ENCODE measurements at regions not wholly inside any gene's neighbourhood (a gene's known extent, or its start where the extent isn't known, plus 50 kb on each side); places are given as distances from the start of the nearest gene placed in this dataset.
"Not testable (repeated sequence)": the region's sequence is repeated elsewhere in the genome, so short reads cannot be mapped to it uniquely, and the experiment has no call there.

GRCh38 chr18:58808349-58808748 lies 56.3 kb upstream of the ZNF532 start:
- dilution Hi-C loops (cut with MboI; ENCODE audit: extremely low pct_ligation_motif_present, low sequenced_read_pairs): no loop called here

GRCh38 chr18:58811859-58812258 lies 52.8 kb upstream of the ZNF532 start:
- FAIRE-seq; H3K79me2 ChIP-seq (ENCODE audit: control insufficient read depth, insufficient read depth, low read length); H3K9me3 ChIP-seq (replicated peaks; ENCODE audit: control insufficient read depth, insufficient read depth, low read length); BruUV-seq (replicated peaks); H3K4me2 ChIP-seq (ENCODE audit: insufficient read depth, low read length); H3K9me1 ChIP-seq (replicated peaks; ENCODE audit: control insufficient read depth, extremely low read depth, insufficient read depth, low read length); dilution Hi-C loops (cut with MboI; ENCODE audit: extremely low pct_ligation_motif_present, low sequenced_read_pairs); DNase-seq (ENCODE audit: low read depth, low spot score); intact Hi-C loops (cut with micrococcal nuclease); H3K9ac ChIP-seq (replicated peaks; ENCODE audit: extremely low read depth, insufficient read depth, low read length); H3K4me1 ChIP-seq (ENCODE audit: control insufficient read depth, extremely low read depth, insufficient read depth, low read length); H3K36me3 ChIP-seq (ENCODE audit: control insufficient read depth in 2 of 2, extremely low read depth in 1 of 2, insufficient read depth in 2 of 2, low read length in 2 of 2); H3K4me3 ChIP-seq (replicated peaks in 1 of 3; ENCODE audit: insufficient read depth in 1 of 3, low read depth in 1 of 3, low read length in 3 of 3); CTCF ChIA-PET; H4K20me1 ChIP-seq (replicated peaks; ENCODE audit: control insufficient read depth, extremely low read depth, insufficient read depth, low read length); POLR2A ChIA-PET; H2AFZ ChIP-seq (ENCODE audit: low read depth, low read length); H3K27ac ChIP-seq (ENCODE audit: insufficient read depth, low read depth, low read length); H3K27me3 ChIP-seq (ENCODE audit: control insufficient read depth in 2 of 2, insufficient read depth in 2 of 2, low read length in 2 of 2): not testable (repeated sequence)

More at GRCh38 chr18:58808349-58808748, 56.3 kb upstream of the ZNF532 start:
- H4K20me1 ChIP-seq (replicated peaks; ENCODE audit: control insufficient read depth, extremely low read depth, insufficient read depth, low read length): no peaks in the 10 kb centered on the region
- H3K9ac ChIP-seq (replicated peaks; ENCODE audit: extremely low read depth, insufficient read depth, low read length): no peak overlapping the region
- no peaks in the 10 kb centered on the region for H3K79me2 ChIP-seq (ENCODE audit: control insufficient read depth, insufficient read depth, low read length)
- no TSS peak for BruUV-seq (replicated peaks)
- H3K27ac ChIP-seq (ENCODE audit: insufficient read depth, low read depth, low read length): no peak overlapping the region
- H3K4me2 ChIP-seq (ENCODE audit: insufficient read depth, low read length): no peak overlapping the region
- intact Hi-C loops (cut with micrococcal nuclease): no loop called here
- H3K36me3 ChIP-seq (ENCODE audit: control insufficient read depth in 2 of 2, extremely low read depth in 1 of 2, insufficient read depth in 2 of 2, low read length in 2 of 2): no peaks in the 10 kb centered on the region
- ChIA-PET CTCF (interaction anchor here (1.1 kb wide), 1 partner anchor 8 kb away, joined by 3 read pairs; no protein-coding TSS in a partner anchor), POLR2A (interaction anchor here (1.6 kb wide), 1 partner anchor 19 kb away, joined by 4 read pairs; no protein-coding TSS in a partner anchor)
- no peak for DNase-seq (ENCODE audit: low read depth, low spot score)
- no peaks in the 10 kb centered on the region for H3K9me3 ChIP-seq (replicated peaks; ENCODE audit: control insufficient read depth, insufficient read depth, low read length)
- TF ChIP-seq POLR2A (IDR thresholded peaks at IDR 0.05; ENCODE audit: low read depth, low read length) (no peak), CTCF (IDR thresholded peaks at IDR 0.05; ENCODE audit: extremely low read depth in 1 of 2, insufficient read depth in 1 of 2, low read depth in 1 of 2, low read length in 2 of 2) (no peak), FOS (IDR thresholded peaks at IDR 0.05; ENCODE audit: borderline replicate concordance, insufficient read depth, low read length) (no peak), EZH2 (IDR thresholded peaks at IDR 0.05; ENCODE audit: borderline replicate concordance, low read depth, low read length, severe bottlenecking) (no peak), JUN (IDR thresholded peaks at IDR 0.05; ENCODE audit: borderline replicate concordance, insufficient read depth, insufficient read length, low read depth) (no peak)
- TF ChIP-seq, protein P1, sequence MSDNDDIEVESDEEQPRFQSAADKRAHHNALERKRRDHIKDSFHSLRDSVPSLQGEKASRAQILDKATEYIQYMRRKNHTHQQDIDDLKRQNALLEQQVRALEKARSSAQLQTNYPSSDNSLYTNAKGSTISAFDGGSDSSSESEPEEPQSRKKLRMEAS (IDR thresholded peaks at IDR 0.05; ENCODE audit: insufficient read depth, insufficient read length): no peak
- H3K27me3 ChIP-seq (ENCODE audit: control insufficient read depth in 2 of 2, insufficient read depth in 2 of 2, low read length in 2 of 2): no peaks in the 10 kb centered on the region
- H2AFZ ChIP-seq (ENCODE audit: low read depth, low read length): no peak overlapping the region
- no peaks in the 10 kb centered on the region for H3K9me1 ChIP-seq (replicated peaks; ENCODE audit: control insufficient read depth, extremely low read depth, insufficient read depth, low read length)
- H3K4me3 ChIP-seq (replicated peaks in 1 of 3; ENCODE audit: insufficient read depth in 1 of 3, low read depth in 1 of 3, low read length in 3 of 3): no peak overlapping the region
- FAIRE-seq: no peak
- no peaks in the 10 kb centered on the region for H3K4me1 ChIP-seq (ENCODE audit: control insufficient read depth, extremely low read depth, insufficient read depth, low read length)

Measured in endothelial cell of umbilical vein (primary cell).